Panc1 (cell line): ENCODE measurements at regions not wholly inside any gene's neighbourhood (a gene's known extent, or its start where the extent isn't known, plus 50 kb on each side); places are given as distances from the start of the nearest gene placed in this dataset.
"Not testable (repeated sequence)": the region's sequence is repeated elsewhere in the genome, so short reads cannot be mapped to it uniquely, and the experiment has no call there.

ENCODE experiments used
- ATAC-seq: fragments of 200-7000 bp; cut with Tn5 transposase; 2 replicates; pipeline ENCODE4 v1.9.1; 2020; ENCODE audit warnings: mild to moderate bottlenecking, moderate library complexity
- BruUV-seq: library from RNA; stranded (reverse); fragments of 400-500 nt; replicated peaks from 2 replicates; lab custom pipeline; 2021; lab: Mats Ljungman, UMichigan
- CTCF ChIA-PET: fragments of 300-600 bp; sonication (Branson Sonifier 250); formaldehyde crosslinking; loops from one replicate; lab custom pipeline; 2022; ENCODE audit warnings: antibody characterized with exemption; lab: Charles Lee
- POLR2A ChIA-PET: fragments of 300-600 bp; sonication (Branson Sonifier 250); formaldehyde crosslinking; loops from one replicate; lab custom pipeline; 2022; ENCODE audit warnings: antibody characterized with exemption; lab: Charles Lee
- DNase-seq: peaks from one replicate; pipeline ENCODE4 v3.0.0-alpha.2; 2010; ENCODE audit warnings: low read depth, low spot score
- H3K27ac ChIP-seq: 2 replicates; pipeline ENCODE4 v1.5.1; 2011; ENCODE audit warnings: mild to moderate bottlenecking, low read length, inconsistent platforms
- H3K27me3 ChIP-seq: fragments of 200-500 bp; sonication (Bioruptor generic); 2 replicates; pipeline ENCODE4 v1.6.0; 2014; ENCODE audit warnings: low read length, inconsistent platforms; ENCODE audit not compliant: control insufficient read depth, insufficient read depth
- H3K36me3 ChIP-seq: fragments of 200-500 bp; sonication (Bioruptor generic); 2 replicates; pipeline ENCODE4 v1.5.1; 2014; ENCODE audit warnings: inconsistent platforms, mild to moderate bottlenecking, low read length, moderate library complexity; ENCODE audit not compliant: control insufficient read depth, insufficient read depth
- H3K4me1 ChIP-seq: 2 replicates; pipeline ENCODE4 v1.5.1; 2011; ENCODE audit warnings: inconsistent platforms, mild to moderate bottlenecking, low read length, moderate library complexity; ENCODE audit not compliant: control insufficient read depth, insufficient read depth
- H3K4me3 ChIP-seq, 2 experiments: 2 replicates each; pipeline ENCODE4 v1.5.1; 2011 to 2012; ENCODE audit warnings: low read depth in 2 of 2, low read length in 2 of 2, mild to moderate bottlenecking in 2 of 2, inconsistent platforms in 1 of 2, moderate library complexity in 1 of 2
- H3K9me3 ChIP-seq: fragments of 200-500 bp; sonication (Bioruptor generic); 2 replicates; pipeline ENCODE4 v1.5.1; 2014; ENCODE audit warnings: low read depth, mild to moderate bottlenecking, inconsistent platforms, low read length, moderate library complexity; ENCODE audit not compliant: control insufficient read depth, insufficient read depth
- CTCF ChIP-seq: fragments of 450-650 bp; IDR thresholded peaks from 2 replicates; pipeline ENCODE4 v1.5.1; 2017; ENCODE audit warnings: mild to moderate bottlenecking
- POLR2AphosphoS5 ChIP-seq: IDR thresholded peaks from 2 replicates; pipeline ENCODE4 v1.6.1; 2012; ENCODE audit warnings: mild to moderate bottlenecking, low read depth, low read length, moderate library complexity
- REST ChIP-seq, 2 experiments: IDR thresholded peaks; 2 replicates each; pipeline ENCODE4 v1.6.1; 2011 to 2012; ENCODE audit warnings: low read depth in 2 of 2, control low read depth in 1 of 2, low read length in 1 of 2, mild to moderate bottlenecking in 1 of 2, moderate library complexity in 1 of 2; ENCODE audit not compliant: insufficient read depth in 1 of 2
- SIN3A ChIP-seq: IDR thresholded peaks from 2 replicates; pipeline ENCODE4 v1.6.1; 2012; ENCODE audit warnings: low read depth, mild to moderate bottlenecking, low read length, moderate library complexity, borderline replicate concordance; ENCODE audit not compliant: insufficient read depth
- TCF7L2 ChIP-seq: IDR thresholded peaks from 2 replicates; pipeline ENCODE4 v1.6.1; 2011; ENCODE audit warnings: mild to moderate bottlenecking, low read depth, low read length, inconsistent platforms
- in situ Hi-C: cut with HindIII; loops from 2 replicates; pipeline ENCODE4 v1.10.0; 2016; ENCODE audit warnings: low sequenced_read_pairs, low pct_unique_long_range_greater_than_20kb
- intact Hi-C: fragments of 100-400 bp; cut with micrococcal nuclease; formaldehyde crosslinking; loops from one replicate; pipeline ENCODE4 v1.10.0; 2022; ENCODE audit not compliant: unreplicated experiment

- no TSS peak for BruUV-seq
- Histone ChIP-seq H3K9me3 (no peaks in the 10 kb centered on the region), H3K36me3 (no peaks in the 10 kb centered on the region), H3K27me3 (no peaks in the 10 kb centered on the region), H3K4me1 (no peaks in the 10 kb centered on the region), H3K4me3 (no peak overlapping the region), H3K27ac (no peak overlapping the region)
- POLR2A ChIA-PET, result no interaction called here
- no peak for DNase-seq
- no peak for TF ChIP-seq CTCF
- TF ChIP-seq TCF7L2, result no peak
- no peak for TF ChIP-seq POLR2AphosphoS5
- CTCF ChIA-PET, result no interaction called here
- intact Hi-C loops, result no loop called here
- in situ Hi-C loops, result no loop called here
- ATAC-seq, result no peak
These were observed 287.0 kb downstream of the SI start for GRCh38 chr3:164791263-164791662.

- DNase-seq, H3K4me3 ChIP-seq, in situ Hi-C loops, BruUV-seq, H3K27ac ChIP-seq, H3K4me1 ChIP-seq, CTCF ChIA-PET, intact Hi-C loops, H3K27me3 ChIP-seq, H3K36me3 ChIP-seq, H3K9me3 ChIP-seq, ATAC-seq, POLR2A ChIA-PET: not testable (repeated sequence)
These were observed 293.9 kb downstream of the SI start for GRCh38 chr3:164784407-164784806.

GRCh38 chr3:164781755-164782154, 296.5 kb downstream of the SI start:
- CTCF ChIA-PET, result no interaction called here
- BruUV-seq, result no TSS peak
- Histone ChIP-seq H3K9me3 (0 out of 2 replicates have a peak, but pooled peaks cover 3% of the 10 kb centered on the region), H3K4me3 (no peak overlapping the region), H3K27me3 (no peaks in the 10 kb centered on the region), H3K36me3 (no peaks in the 10 kb centered on the region), H3K27ac (no peak overlapping the region), H3K4me1 (no peaks in the 10 kb centered on the region)
- POLR2A ChIA-PET, result no interaction called here
- no peak for TF ChIP-seq REST (IDR thresholded peaks at IDR 0.05; ENCODE audit: insufficient read depth in 1 of 2, low read depth in 2 of 2, low read length in 1 of 2)
- no peak for TF ChIP-seq CTCF
- no peak for TF ChIP-seq TCF7L2
- TF ChIP-seq POLR2AphosphoS5, result no peak
- TF ChIP-seq SIN3A, result no peak
- ATAC-seq (no peak), DNase-seq (no peak)
- intact Hi-C loops (no loop called here), in situ Hi-C loops (no loop called here)
